Esophagus squamous epithelium (tissue), 4 donors: ENCODE measurements at regions not wholly inside any gene's neighbourhood (a gene's known extent, or its start where the extent isn't known, plus 50 kb on each side); places are given as distances from the start of the nearest gene placed in this dataset.

Experiments
- CTCF ChIP-seq, 6 experiments: fragments of 450-650 bp in 4 of 6; fragments of 200-600 bp in 2 of 6; sonication (generic) in 2 of 6; IDR thresholded peaks; one replicate each; pipeline ENCODE4 v1.5.1; 2016 to 2019; ENCODE audit warnings: antibody characterized with exemption in 6 of 6, mild to moderate bottlenecking in 4 of 6, moderate library complexity in 4 of 6
- POLR2A ChIP-seq, 4 donors: fragments of 450-650 bp; IDR thresholded peaks; one replicate each; pipeline ENCODE4 v1.6.1; 2017; ENCODE audit warnings: antibody characterized with exemption in 4 of 4, mild to moderate bottlenecking in 4 of 4, moderate library complexity in 3 of 4

- TF ChIP-seq POLR2A (IDR thresholded peaks at IDR 0.05): no peak
- TF ChIP-seq CTCF (IDR thresholded peaks at IDR 0.05): no peak
Observed at GRCh38 chr6:93915961-93916360, 496.6 kb upstream of the EPHA7 start.
